GM21526 (cell line): ENCODE measurements at regions not wholly inside any gene's neighbourhood (a gene's known extent, or its start where the extent isn't known, plus 50 kb on each side); places are given as distances from the start of the nearest gene placed in this dataset.

ENCODE experiments used
- ATAC-seq: cut with Tn5 transposase; IDR thresholded peaks from one replicate; pipeline ENCODE4 v1.9.1; 2021; ENCODE audit warnings: moderate library complexity; ENCODE audit not compliant: unreplicated experiment, low FRiP score

DNA sequence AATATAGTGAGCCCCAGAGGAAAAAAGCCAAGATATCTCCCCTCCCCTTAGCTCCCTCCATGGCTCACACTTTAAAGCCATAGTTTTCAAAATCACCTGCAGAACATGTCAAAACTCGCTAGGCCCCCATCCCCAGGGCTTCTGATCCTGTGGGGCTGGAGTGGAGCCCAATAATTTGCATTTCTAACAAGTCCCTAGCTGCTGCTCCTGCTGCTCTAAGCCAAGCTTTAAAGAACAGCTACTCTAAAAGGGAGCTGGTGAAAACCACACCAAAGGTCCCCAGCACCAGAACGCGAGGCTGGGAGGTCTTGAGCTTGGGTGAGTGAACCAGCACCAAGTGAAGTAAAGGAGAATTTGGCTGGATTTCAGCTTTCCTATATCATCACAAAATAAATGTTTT, 237.1 kb downstream of the ZNF674 start:
- no peak for ATAC-seq

DNA sequence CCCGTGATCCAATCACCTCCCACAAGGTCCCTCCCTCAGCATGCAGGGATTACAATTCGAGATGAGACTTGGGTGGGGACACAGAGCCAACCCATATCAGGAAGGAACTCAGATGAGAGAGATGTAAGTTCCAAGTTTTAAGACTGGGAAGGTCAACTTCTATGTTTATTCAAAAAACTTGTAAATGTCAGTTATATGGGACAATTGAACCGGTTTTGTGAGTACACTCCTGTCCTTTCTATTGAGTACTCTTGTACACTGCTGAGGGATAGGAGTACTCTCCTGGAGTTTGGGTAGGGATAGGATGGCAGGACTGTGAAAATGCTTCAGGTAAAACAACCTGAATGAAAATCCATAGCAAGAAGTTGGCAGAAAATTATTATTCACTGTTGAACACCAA, 239.1 kb downstream of the ZNF674 start:
- ATAC-seq: no peak

DNA sequence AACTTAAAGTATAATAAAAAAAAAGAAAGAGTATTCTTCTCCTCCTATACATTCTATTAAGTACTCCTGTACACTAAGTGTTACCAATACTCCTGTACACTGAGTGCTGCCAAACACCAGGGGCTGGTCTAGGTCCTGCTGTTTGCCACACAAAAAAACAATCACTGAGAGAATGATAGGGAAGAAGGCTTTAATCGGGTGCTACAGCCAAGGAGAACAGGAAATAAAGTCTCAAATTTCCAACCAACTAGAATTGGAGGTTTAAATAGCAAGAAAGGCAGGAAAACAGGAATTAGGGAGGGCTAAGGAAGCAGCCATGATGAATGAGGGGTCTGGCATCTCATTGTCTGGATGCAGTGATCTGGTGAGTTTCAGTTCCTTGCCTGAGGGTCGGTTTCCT, 239.8 kb downstream of the ZNF674 start:
- no peak for ATAC-seq

DNA sequence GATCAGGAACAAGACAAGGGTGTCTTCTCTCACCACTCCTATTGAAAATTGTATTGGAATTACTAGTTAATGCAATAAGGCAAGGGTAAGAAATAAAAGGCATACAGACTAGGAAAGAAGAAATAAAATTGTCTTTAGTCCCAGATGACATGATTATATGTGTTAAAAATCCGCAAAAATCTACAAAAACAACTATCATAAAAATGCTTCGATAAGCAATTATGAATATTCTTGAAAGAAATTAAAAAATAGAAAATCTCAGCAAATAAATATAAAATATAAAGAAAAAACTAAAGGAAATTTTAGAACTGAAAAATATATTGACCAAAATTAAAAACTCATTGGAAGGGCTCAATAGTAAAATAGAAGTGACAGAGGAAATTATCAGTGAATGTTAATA, 243.3 kb downstream of the ZNF674 start:
- ATAC-seq: no peak

DNA sequence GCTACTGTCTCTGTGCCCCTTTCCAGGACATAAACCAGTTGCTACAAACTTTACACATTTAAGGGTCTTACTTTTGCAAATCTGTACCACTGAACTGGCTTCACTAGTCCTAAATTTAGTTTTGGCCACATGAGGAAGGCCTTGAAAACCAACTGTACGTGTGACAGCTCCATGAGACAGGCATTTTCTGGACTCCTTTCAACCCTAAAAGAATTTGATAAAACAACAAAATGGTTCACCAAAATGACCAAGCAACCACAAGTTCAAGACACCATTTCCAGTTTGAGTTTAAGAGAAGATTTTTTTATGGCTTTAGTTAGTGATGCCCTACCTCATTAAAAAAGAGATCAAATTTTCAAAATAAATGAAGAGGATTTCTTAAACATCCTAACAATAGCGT, 246.4 kb downstream of the ZNF674 start:
- no peak for ATAC-seq

DNA sequence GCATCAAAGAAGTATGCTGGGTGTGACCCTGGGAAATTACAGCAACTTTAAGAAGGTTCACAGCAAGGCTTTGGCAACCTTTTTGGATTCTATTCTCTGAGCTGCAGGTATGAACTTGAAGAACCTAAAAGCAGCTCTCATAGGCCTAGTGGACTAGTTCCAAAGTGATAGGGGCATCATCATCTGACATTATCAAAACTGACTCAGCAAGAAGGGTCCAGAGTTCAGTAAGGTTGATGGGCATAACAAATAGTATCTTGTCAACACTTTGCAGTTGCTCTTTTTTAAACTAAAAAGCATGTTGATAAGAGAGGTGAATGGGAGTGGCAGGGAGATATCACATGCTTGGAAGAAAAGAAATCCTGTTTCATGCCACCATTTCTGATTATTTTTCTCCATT, 249.3 kb downstream of the ZNF674 start:
- ATAC-seq: no peak

DNA sequence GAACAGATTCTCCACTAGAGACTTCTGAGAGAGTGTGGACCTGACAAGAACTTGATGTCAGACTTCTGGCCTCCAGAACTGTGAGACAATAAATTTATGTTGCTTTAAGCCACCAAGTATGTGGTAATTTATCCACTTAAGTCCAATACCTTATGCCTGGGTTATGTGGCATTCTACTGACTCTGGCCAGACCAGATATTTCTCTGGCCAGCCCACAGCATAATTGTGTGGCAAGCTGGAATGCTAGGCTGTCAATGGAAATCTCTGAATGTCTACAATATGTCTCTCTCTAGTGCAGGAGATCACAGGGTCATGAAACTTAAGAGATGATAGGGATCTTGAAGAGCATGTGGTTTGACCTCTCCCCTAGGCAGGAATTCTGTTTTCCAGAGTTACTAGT, 251.0 kb downstream of the ZNF674 start:
- ATAC-seq: no peak

DNA sequence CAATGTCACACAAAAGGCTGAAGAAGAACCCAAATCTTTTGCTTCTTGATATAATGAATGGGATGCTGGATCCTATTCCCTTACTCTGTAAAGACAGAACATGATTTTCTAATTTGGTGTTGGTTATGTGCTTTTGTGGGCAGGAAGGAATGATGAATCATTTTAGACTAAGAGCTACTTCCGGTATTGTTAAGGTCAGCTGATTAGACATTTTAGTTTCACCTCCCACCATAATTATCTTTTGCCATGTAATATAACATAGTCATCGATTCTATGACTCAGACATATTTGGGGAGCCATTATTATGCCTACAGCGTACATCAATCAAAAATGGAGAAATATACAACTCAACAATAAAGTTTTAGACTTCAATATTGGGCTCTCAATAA, 265.3 kb downstream of the ZNF674 start:
- ATAC-seq: no peak

DNA sequence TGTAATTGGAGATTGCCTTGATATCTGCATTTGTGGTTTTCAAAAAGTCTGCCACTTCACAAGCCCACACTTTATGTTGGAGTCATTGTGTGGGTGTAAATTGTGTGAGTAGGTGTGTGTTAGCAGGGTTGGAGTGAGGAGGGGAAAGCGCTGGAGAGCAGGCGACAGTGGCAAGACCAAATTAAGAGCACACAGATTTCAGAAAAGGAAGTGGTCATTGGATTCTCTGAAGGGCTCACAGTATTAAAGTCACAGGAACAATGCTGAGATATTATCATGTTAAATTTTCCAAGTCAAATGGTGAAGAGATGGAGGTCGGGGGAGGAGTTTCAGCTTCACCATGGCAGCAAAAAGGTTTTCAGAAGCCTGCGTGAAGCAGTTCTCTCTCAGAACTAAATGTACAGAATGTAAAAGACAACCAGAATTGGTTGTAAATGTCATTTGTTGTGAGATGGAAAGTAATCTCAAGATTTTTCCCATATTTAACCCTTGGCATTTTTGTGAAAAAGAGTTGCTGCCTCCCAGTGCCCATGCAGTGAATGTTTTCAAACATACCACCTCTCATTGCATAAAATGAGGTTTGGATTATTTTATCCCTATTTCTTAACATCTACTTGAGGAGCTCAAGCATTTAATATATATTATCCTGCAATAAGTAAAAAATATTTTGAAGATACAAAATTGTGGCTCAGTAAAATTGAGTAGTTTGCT, 265.9 kb downstream of the ZNF674 start:
- ATAC-seq: no peak

DNA sequence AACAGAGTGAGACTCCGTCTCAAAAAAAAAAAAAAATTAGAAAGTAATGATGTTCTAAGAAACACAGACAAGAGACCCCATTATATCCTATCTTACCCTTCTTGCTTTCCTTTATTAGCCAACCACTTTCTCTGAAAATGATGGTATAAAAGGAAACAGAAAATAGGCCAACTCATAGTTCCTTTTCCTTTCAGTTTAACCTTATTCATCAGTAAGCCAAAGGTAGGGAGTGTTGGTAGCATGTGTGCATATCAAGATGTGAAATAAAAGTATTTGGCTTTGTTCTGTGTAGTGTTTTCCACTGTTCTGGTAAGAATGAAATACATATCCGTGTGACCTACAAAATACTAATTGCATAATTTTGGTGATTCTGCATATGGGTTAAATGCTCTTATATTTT, 266.6 kb downstream of the ZNF674 start:
- no peak for ATAC-seq

DNA sequence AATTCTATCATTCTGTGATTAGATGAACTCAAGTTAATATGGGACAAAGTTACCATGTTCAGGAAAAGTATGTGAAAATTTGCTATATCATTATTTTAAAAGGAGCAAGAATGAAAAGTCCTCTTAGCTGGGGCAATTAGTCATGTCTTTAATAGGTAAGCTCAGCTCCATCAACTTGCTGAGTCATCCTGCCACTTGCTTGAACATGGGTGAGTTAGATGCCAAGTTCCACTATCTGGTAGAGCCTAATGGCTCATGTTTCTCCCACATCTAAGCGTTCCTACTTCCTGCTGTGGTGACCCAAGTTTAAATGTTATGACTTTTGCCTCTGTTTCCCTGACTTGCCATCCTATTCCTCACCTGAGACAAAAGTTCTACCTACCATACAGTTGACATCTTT, 276.8 kb downstream of the ZNF674 start:
- ATAC-seq: no peak

DNA sequence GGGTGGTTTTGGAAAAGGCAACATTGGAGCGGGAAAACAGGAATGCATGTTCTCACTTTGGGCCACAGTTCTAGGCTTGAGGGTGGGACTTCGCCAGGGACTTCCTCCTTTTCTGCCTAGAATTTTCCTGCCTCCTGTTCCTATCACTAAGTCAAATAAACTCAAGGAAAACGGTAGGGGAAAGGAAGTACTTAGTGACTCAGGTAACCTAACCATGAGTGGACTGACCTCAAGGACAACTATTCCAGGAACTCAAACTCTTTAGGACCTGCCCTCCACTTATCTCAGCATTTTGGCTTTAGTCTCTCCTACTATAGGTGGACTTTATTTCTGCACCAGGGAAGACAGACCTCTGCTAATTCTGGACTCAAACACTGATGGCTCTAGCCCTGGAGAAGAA, 281.7 kb downstream of the ZNF674 start:
- no peak for ATAC-seq

DNA sequence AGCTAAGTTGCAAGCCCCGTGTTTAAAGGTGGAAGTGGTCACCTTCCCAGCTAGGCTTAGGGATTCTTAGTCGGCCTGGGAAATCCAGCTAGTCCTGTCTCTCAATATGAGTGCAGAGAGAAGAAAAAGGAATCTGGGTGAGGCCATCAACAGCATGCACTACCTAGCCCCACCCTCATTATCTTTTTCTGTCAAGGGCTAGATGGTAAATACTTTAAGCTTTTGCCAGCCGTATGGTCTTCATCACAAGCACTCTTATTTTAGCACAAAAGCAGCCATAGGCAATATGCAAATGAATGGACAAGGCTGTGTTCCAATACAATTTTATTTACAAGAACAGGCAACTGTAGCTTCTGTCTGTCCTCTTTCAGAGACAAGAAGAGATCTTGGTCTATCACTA, 282.9 kb downstream of the ZNF674 start:
- no peak for ATAC-seq

DNA sequence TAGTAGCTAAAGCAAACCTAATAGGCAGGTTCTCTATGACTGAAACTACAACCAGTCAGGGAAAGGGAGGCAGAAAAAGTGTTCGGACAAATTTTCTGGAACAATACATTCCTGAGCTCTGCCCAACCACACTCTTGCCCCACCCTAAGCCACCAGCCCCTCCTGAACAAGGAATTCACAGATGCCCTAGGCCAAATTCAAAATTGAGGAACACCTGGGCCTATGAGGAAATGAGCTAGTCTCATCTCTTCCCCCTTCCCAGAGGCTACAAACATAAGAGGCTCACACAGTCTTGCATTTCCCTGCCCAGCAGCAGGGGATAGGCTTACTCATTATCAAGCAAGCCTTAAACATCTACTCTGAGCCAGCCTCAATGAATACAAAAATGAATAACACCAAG, 284.7 kb downstream of the ZNF674 start:
- no peak for ATAC-seq

DNA sequence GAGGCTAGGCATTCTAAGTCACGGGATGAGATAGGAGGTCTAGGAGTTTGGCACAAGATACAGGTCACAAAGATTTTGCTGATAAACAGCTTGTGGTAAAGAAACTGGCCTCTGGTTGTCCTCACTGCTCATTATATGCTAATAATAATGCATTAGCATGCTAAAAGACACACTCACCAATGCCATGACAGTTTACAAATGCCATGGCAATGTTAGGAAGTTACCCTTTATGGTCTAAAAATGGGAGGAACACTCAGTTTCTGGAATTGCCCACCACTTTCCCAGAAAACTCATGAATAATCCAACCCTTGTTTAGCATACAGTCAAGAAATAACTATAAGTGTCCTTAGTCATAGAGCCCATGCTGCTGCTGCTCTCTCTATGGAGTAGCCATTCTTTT, 286.9 kb downstream of the ZNF674 start:
- ATAC-seq: no peak

DNA sequence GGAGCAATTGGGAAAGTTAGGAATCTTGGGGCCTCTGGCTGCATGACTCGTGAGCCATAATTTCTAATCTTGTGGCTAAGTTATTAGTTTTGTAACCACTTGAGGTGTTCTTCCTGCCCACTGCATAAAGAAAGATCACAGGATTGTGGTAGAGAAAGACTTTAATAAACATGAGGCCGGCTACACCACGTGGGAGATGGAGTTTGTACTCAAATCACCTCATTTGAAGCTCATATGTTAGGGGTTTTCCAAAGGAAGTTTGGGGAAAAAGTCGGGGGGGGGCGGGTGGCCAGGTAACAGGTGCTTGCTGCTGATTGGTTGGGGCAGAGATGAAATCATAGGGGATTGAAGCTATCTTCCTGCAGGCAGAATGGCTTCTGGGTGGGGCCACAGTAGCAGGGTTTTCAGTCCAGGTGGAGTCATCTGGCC, 287.8 kb downstream of the ZNF674 start:
- no peak for ATAC-seq

DNA sequence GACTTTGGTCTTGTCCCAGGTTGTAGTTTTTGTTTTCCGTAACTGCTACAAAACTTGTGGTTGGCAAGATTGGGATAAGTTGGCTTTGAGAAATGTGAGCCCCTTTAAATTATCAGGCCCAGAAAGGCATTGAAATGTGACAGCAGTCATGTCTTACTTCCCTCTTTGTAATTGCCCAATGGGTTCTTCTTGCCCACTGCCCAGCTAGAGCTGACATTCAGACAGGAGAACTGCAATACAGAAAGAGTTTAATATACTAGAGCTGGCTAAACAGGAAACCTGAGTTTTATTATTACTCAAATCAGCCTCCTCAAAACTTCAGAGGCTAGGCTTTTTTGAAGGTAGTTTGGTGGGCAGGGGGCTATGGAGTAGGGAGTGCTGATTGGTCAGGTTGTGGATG, 288.3 kb downstream of the ZNF674 start:
- ATAC-seq: no peak

DNA sequence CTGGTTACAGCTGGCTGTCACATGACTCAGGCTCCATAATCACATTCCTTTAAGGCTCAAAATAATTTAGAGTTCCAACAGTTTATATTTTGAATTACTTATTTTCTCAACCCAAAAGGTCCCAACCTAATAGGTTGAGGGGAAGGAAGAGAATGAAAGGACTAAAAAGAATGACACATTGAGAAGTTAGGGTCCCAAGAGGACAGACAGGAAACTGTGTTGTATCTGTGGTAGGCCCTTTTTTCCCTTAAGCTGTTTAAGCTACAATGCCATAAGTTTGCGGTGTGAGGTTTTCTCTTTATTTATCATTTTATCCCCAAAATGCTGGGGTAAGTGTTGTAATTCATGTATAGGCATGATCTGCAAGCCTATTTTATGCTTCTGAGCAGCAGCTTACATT, 290.2 kb downstream of the ZNF674 start:
- ATAC-seq: no peak

DNA sequence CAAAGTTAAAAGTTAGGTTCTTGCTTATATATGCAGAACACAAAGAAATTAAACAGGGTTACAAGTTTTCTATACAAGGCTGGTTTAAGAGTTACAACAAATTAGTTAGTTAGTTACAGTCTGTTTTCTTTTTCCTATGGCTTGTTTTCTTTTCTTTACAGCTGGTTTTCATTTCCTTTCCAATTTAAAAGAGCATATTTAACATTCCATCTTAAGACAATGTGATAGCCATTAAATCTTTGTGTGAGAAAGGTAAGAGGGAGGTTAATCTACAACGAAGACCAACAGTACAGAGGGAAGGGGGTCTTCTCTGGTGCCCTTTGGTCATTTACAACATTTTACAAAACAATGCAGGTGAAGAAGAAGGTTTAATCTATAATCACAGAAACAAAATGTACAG, 290.6 kb downstream of the ZNF674 start:
- ATAC-seq: no peak

DNA sequence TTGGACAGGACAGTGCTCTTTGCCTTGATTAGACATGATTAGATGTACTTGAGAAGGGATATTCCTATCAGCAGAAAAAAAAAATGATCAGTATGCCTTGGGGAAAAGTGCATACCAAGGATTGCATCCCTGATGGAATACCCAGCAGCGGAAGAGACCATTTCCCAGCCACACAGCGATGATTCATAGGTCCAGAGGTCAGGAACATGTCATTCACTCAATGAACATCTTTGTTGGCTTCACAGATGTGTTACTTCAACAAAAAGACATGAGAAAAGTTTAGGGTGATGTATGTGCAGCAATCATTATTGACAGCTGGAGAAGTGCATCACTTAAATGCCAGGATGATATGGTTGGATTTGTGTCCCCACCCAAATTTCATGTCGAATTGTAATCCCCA, 293.5 kb downstream of the ZNF674 start:
- no peak for ATAC-seq

DNA sequence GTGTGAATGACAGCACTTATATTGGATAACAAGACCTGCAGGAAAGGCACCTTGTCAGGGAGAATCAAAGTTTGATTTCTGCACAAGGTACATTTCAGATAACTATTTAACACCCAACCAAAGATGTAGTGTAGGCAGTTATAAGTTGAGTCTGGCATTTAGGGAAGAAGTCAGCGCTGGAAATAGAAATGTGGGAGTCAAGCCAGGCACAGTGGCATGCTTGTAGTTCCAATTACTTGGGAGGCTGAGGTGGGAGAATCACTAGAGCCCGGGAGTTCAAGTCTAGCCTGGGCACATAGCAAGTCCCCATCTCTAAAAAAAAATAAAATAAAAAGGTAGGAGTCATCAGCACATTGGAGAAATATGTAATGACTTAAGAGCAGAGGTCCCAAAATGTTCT, 295.1 kb downstream of the ZNF674 start:
- ATAC-seq: no peak

DNA sequence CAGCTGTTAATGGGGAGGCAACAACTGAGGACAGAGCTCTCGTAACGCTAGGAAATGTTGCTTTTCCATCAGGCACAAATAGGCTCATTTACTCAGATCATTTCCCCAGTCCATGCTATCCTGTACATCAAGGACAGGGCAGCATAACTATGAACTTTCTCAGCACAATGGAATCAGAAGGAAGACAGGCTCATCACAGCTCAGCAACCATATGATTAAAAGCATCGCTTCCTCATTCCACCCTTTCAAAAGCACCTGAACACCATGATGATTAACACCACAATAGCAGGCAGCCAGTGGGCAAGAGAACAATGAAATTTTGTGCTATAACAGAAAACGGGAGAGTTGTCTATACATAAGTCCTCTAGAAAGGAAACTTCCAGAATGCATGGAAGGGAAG, 297.8 kb downstream of the ZNF674 start:
- ATAC-seq: no peak

DNA sequence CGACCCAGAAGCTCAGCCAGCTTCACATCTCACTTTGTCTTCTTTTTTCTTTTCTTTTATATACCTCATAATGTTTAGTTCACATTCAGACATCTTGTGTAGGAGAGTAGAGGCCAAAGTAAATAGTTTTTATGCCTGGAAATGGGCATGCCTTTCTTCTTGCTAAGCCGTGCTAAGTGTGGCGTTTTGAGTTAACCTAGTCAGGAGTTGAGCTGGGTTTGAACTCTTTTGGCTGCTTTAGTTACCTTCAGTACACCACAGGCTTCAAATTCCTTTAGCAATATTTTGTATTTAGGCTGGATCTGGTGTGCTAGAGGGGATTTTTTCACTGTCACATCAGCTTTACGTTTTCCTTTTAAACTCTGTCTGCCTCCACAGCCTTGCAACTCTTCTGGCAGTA, 300.8 kb downstream of the ZNF674 start:
- ATAC-seq: no peak
